ENCODE measurements at regions not wholly inside any gene's neighbourhood (a gene's known extent, or its start where the extent isn't known, plus 50 kb on each side); places are given as distances from the start of the nearest gene placed in this dataset.

DNA sequence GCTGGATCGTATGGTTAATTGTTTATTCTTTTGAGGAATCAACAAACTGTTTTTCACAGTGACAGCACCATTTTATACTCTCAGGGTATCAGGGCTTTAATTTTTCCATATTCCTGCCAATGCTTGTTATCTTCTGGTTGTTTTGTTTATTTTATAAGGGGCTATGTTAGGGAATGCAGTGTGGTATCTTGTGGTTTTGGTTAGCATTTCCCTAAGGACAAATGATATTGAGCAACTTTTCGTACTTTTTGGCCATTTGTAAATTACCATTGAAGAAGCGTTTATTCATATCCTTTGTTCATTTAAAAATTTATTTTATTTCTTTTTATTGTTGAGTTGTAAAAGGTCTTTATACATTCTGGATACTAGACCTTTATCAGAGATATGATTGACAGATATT is 322.0 kb upstream of the SALL1 start:
- H3K36me3 Mint-ChIP-seq (ENCODE audit: low read depth) = no peaks in the 10 kb centered on the region
- DNase-seq = no peak

DNA sequence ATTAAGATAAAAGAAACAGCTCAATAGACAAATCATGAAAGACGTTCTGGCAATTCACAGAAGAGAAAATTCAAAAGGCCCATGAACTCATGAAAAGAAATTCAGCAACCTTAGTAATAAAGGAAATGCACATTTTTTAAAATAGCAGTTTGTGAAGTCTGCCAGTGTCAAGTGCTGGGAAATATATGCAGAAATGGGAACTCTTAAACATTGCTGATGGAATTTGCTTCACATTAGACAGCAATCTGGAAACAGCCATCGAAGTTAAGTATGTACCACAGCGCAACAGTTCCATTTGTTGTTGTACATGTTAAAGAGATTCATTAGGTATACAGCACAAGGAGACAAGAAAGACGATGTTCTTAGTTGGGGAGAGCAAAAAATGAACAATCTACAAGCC is 319.4 kb upstream of the SALL1 start:
- TF ChIP-seq, protein P1, sequence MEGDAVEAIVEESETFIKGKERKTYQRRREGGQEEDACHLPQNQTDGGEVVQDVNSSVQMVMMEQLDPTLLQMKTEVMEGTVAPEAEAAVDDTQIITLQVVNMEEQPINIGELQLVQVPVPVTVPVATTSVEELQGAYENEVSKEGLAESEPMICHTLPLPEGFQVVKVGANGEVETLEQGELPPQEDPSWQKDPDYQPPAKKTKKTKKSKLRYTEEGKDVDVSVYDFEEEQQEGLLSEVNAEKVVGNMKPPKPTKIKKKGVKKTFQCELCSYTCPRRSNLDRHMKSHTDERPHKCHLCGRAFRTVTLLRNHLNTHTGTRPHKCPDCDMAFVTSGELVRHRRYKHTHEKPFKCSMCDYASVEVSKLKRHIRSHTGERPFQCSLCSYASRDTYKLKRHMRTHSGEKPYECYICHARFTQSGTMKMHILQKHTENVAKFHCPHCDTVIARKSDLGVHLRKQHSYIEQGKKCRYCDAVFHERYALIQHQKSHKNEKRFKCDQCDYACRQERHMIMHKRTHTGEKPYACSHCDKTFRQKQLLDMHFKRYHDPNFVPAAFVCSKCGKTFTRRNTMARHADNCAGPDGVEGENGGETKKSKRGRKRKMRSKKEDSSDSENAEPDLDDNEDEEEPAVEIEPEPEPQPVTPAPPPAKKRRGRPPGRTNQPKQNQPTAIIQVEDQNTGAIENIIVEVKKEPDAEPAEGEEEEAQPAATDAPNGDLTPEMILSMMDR (IDR thresholded peaks at IDR 0.05) = no peak
- Mint-ChIP-seq H3K36me3 (ENCODE audit: low read depth) (no peaks in the 10 kb centered on the region), H3K9me3 (no peaks in the 10 kb centered on the region), H3K4me1 (ENCODE audit: low read depth) (peaks cover 9% of the 10 kb centered on the region), H3K27me3 (ENCODE audit: insufficient read depth) (no peaks in the 10 kb centered on the region; the same call in 1 of the 2 replicates), H3K4me3 (no peak overlapping the region), H3K27ac (no peak overlapping the region)
- DNase-seq = no peak

More for the DNA sequence above, 322.0 kb upstream of the SALL1 start:
- TF ChIP-seq, protein P1 (IDR thresholded peaks at IDR 0.05) = no peak
- Mint-ChIP-seq H3K9me3 (no peaks in the 10 kb centered on the region), H3K27ac (no peak overlapping the region), H3K4me1 (ENCODE audit: low read depth) (no peaks in the 10 kb centered on the region), H3K27me3 (ENCODE audit: insufficient read depth) (no peaks in the 10 kb centered on the region; the same call in 1 of the 2 replicates), H3K4me3 (no peak overlapping the region)

DNA sequence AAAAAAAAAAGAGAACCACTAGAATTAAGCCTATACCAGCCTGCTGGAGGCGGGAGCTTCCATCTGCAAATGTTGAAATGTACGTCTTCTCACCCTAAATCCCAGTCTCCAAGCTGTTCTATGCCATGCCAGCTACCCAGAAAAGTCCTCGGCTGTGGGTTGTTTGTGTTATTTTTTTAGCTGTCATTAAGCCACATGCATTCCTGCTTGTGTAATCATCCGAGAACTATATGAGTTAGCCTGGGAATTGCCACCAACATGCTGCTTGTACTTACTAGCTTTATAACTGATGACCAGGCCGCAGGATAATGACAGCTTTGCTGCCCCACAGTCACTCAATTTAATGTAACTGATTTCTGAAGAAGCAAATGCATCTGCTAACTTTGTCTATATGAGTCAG is 313.9 kb upstream of the SALL1 start:
- TF ChIP-seq, protein P1 (IDR thresholded peaks at IDR 0.05) = no peak
- Mint-ChIP-seq H3K4me1 (ENCODE audit: low read depth) (peaks cover 17% of the 10 kb centered on the region), H3K9me3 (no peaks in the 10 kb centered on the region), H3K4me3 (no peak overlapping the region), H3K36me3 (ENCODE audit: low read depth) (no peaks in the 10 kb centered on the region), H3K27ac (no peak overlapping the region), H3K27me3 (ENCODE audit: insufficient read depth) (no peaks in the 10 kb centered on the region)
- DNase-seq = peak; percentile 70

DNA sequence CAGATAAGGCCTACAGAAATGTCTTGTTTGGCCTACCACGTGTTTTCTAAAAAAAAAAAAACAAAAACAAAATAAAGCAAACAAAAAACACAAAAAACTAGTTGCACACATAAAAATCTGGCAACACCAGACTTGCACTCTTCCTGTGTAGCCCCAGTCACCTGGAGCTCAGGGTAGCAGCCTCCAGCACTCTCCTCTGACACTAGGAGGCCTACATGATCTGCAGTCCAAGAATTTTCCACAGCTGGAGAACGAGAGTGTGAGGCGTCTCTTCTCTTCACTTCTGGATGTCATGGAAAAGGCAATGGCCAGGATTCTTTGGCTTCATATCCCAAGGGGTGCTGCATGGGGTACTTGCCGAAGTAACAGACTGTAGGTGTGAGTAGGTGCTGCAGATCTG is 310.2 kb upstream of the SALL1 start:
- no peak for DNase-seq
- H3K9me3 Mint-ChIP-seq = no peaks in the 10 kb centered on the region
- no peak overlapping the region for H3K27ac Mint-ChIP-seq
- H3K4me1 Mint-ChIP-seq (ENCODE audit: low read depth) = peaks cover 16% of the 10 kb centered on the region
- no peak overlapping the region for H3K4me3 Mint-ChIP-seq
- TF ChIP-seq, protein P1 (IDR thresholded peaks at IDR 0.05) = no peak
- peaks cover 4% of the 10 kb centered on the region; the same call in 1 of the 2 replicates for H3K27me3 Mint-ChIP-seq (ENCODE audit: insufficient read depth)
- no peaks in the 10 kb centered on the region for H3K36me3 Mint-ChIP-seq (ENCODE audit: low read depth)

DNA sequence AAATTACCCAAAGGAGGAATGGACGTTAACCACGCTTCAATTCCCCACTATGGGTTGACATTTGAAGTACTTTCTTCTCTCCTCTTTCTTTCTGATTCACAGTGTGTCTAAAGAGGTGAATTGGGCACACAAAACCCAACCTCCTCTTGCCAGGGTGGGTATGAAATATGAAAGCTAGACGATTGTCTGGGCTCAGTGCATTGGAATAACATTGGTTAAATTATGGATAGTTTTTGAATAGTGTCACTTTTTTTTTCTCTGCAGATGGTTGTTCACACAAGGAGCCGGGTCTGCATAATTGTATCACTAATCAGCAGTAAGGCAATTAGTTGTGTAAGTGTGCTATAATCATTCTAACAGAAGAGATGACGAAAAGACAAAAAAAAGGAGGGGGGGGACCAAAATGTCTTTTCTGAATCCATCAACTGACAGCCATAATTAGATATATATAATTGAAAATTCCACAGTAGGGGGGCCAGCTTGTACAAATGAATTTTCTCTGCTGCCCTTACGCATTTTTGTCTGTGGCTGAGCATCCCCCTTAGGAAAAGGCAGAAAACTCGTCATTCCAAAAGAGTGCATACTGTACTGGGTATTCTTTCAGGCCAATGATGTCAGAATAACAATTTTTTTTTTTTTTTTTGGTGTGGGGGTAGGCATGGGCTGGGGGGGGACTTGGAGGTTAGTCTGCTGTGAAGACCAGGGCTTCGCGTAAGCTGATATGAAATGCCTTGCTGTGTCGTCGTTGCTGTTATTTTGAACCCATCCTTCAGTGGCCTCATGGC is 307.5 kb upstream of the SALL1 start:
- Mint-ChIP-seq H3K4me3 (no peak overlapping the region), H3K9me3 (no peaks in the 10 kb centered on the region), H3K27me3 (ENCODE audit: insufficient read depth) (peaks cover 4% of the 10 kb centered on the region), H3K36me3 (ENCODE audit: low read depth) (no peaks in the 10 kb centered on the region), H3K4me1 (ENCODE audit: low read depth) (no peaks in the 10 kb centered on the region), H3K27ac (no peak overlapping the region)
- DNase-seq = no peak
- TF ChIP-seq, protein P1 (IDR thresholded peaks at IDR 0.05) = no peak

Measured in HFFc6 (cell line).